Endothelial cell of umbilical vein (primary cell): ENCODE measurements at regions not wholly inside any gene's neighbourhood (a gene's known extent, or its start where the extent isn't known, plus 50 kb on each side); places are given as distances from the start of the nearest gene placed in this dataset.

Experiments
- BruUV-seq: library from RNA; stranded (reverse); fragments of 400-500 nt; replicated peaks from 2 replicates; lab custom pipeline; 2021; lab: Mats Ljungman, UMichigan
- CTCF ChIA-PET: fragments of 300-600, 350-600 bp; sonication (Branson Sonifier 250); formaldehyde crosslinking; loops from one replicate; lab custom pipeline; 2021; ENCODE audit warnings: antibody characterized with exemption, inconsistent platforms; lab: Charles Lee
- POLR2A ChIA-PET: fragments of 300-600, 350-600 bp; sonication (Branson Sonifier 250); formaldehyde crosslinking; loops from one replicate; lab custom pipeline; 2021; ENCODE audit warnings: antibody characterized with exemption, inconsistent platforms; lab: Charles Lee
- DNase-seq: peaks from one replicate; pipeline ENCODE4 v3.0.0-alpha.2; 2011; ENCODE audit warnings: low read depth, low spot score
- FAIRE-seq: peaks from 2 replicates; lab custom pipeline; 2011; peaks lifted over from hg19 to GRCh38; lab: Jason Lieb, UNC
- H2AFZ ChIP-seq: 2 replicates; pipeline ENCODE4 v1.6.0; 2012; ENCODE audit warnings: low read depth, low read length, control low read depth, inconsistent platforms
- H3K27ac ChIP-seq: 2 replicates; pipeline ENCODE4 v1.5.1; 2011; ENCODE audit warnings: low read depth, mild to moderate bottlenecking, control low read depth, low read length, moderate library complexity; ENCODE audit not compliant: insufficient read depth
- H3K27me3 ChIP-seq, 2 experiments: 2 replicates each; pipeline versions ENCODE4 v1.6.0 to v1.6.1; 2011; ENCODE audit warnings: low read length in 2 of 2, mixed read lengths in 1 of 2; ENCODE audit not compliant: control insufficient read depth in 2 of 2, insufficient read depth in 2 of 2
- H3K36me3 ChIP-seq, 2 experiments: 2 replicates in 1 of 2; 3 replicates in 1 of 2; pipeline ENCODE4 v1.5.1; 2011; ENCODE audit warnings: low read length in 2 of 2, mild to moderate bottlenecking in 1 of 2, moderate library complexity in 1 of 2; ENCODE audit not compliant: control insufficient read depth in 2 of 2, insufficient read depth in 2 of 2; ENCODE audit errors: extremely low read depth in 1 of 2
- H3K4me1 ChIP-seq: 3 replicates; pipeline ENCODE4 v1.5.1; 2011; ENCODE audit warnings: mild to moderate bottlenecking, low read length; ENCODE audit not compliant: control insufficient read depth, insufficient read depth; ENCODE audit errors: extremely low read depth
- H3K4me2 ChIP-seq: 2 replicates; pipeline ENCODE4 v1.6.1; 2011; ENCODE audit warnings: low read length, control low read depth, mixed read lengths; ENCODE audit not compliant: insufficient read depth
- H3K4me3 ChIP-seq, 3 experiments: fragments of 200-600 bp in 1 of 3; sonication (generic), shearing (Covaris generic) in 1 of 3; replicated peaks in 1 of 3; 2 replicates each; pipeline ENCODE4 v1.5.1; 2011 to 2016; ENCODE audit warnings: control low read depth in 3 of 3, low read length in 3 of 3, mild to moderate bottlenecking in 2 of 3, inconsistent platforms in 1 of 3, low read depth in 1 of 3, moderate library complexity in 1 of 3; ENCODE audit not compliant: insufficient read depth in 1 of 3
- H3K79me2 ChIP-seq: 2 replicates; pipeline ENCODE4 v1.6.0; 2012; ENCODE audit warnings: low read length, inconsistent platforms; ENCODE audit not compliant: control insufficient read depth, insufficient read depth
- H3K9ac ChIP-seq: replicated peaks from 2 replicates; pipeline ENCODE3; 2011; ENCODE audit warnings: low read length, control low read depth; ENCODE audit not compliant: insufficient read depth; ENCODE audit errors: extremely low read depth
- H3K9me1 ChIP-seq: replicated peaks from 3 replicates; pipeline ENCODE4 v1.6.0; 2011; ENCODE audit warnings: mild to moderate bottlenecking, low read length; ENCODE audit not compliant: control insufficient read depth, insufficient read depth; ENCODE audit errors: extremely low read depth
- H3K9me3 ChIP-seq: replicated peaks from 2 replicates; pipeline ENCODE4 v1.5.1; 2012; ENCODE audit warnings: low read length, inconsistent platforms; ENCODE audit not compliant: control insufficient read depth, insufficient read depth
- H4K20me1 ChIP-seq: replicated peaks from 2 replicates; pipeline ENCODE3; 2011; ENCODE audit warnings: mild to moderate bottlenecking, low read length; ENCODE audit not compliant: control insufficient read depth, insufficient read depth; ENCODE audit errors: extremely low read depth
- CTCF ChIP-seq, 2 donors: IDR thresholded peaks; 1 replicate in 1 of 2; 2 replicates in 1 of 2; pipeline ENCODE4 v1.5.1; 2011; ENCODE audit warnings: low read length in 2 of 2, mild to moderate bottlenecking in 2 of 2, moderate library complexity in 2 of 2, control low read depth in 1 of 2, inconsistent platforms in 1 of 2, low read depth in 1 of 2; ENCODE audit not compliant: insufficient read depth in 1 of 2; ENCODE audit errors: extremely low read depth in 1 of 2
- EZH2 ChIP-seq: IDR thresholded peaks from 2 replicates; pipeline ENCODE4 v1.6.1; 2012; ENCODE audit warnings: borderline replicate concordance, low read depth, mild to moderate bottlenecking, moderate library complexity, low read length, inconsistent platforms; ENCODE audit not compliant: severe bottlenecking
- FOS ChIP-seq: IDR thresholded peaks from 2 replicates; pipeline ENCODE4 v1.6.1; 2011; ENCODE audit warnings: mild to moderate bottlenecking, low read length, moderate library complexity, borderline replicate concordance; ENCODE audit not compliant: insufficient read depth
- GATA2 ChIP-seq: IDR thresholded peaks from 2 replicates; pipeline ENCODE4 v1.7.0; 2011; ENCODE audit warnings: low read depth, mild to moderate bottlenecking, moderate library complexity, mixed read lengths, low read length; ENCODE audit not compliant: insufficient read length, insufficient read depth
- JUN ChIP-seq: IDR thresholded peaks from 2 replicates; pipeline ENCODE4 v1.6.1; 2011; ENCODE audit warnings: borderline replicate concordance, low read depth; ENCODE audit not compliant: insufficient read length, insufficient read depth
- MAX ChIP-seq: IDR thresholded peaks from 2 replicates; pipeline ENCODE4 v1.6.1; 2011; ENCODE audit not compliant: insufficient read depth, insufficient read length
- MYC ChIP-seq: IDR thresholded peaks from one replicate; pipeline ENCODE4 v1.6.1; 2011; ENCODE audit warnings: mild to moderate bottlenecking, low read depth, low read length
- POLR2A ChIP-seq: IDR thresholded peaks from 2 replicates; pipeline ENCODE4 v1.6.1; 2012; ENCODE audit warnings: low read depth, mild to moderate bottlenecking, control low read depth, low read length
- POLR2AphosphoS5 ChIP-seq: IDR thresholded peaks from 2 replicates; pipeline ENCODE4 v1.6.1; 2012; ENCODE audit warnings: low read depth, mild to moderate bottlenecking, control low read depth, low read length, moderate library complexity; ENCODE audit not compliant: insufficient read depth
- dilution Hi-C: fragments of 300-500 bp; cut with MboI; formaldehyde crosslinking; loops from one replicate; pipeline ENCODE4 v1.15.0; 2019; ENCODE audit warnings: low sequenced_read_pairs; ENCODE audit not compliant: extremely low pct_ligation_motif_present
- intact Hi-C: fragments of 100-400 bp; cut with micrococcal nuclease; formaldehyde crosslinking; loops from one replicate; pipeline ENCODE4 v1.10.0; 2022

- H3K27me3 ChIP-seq, result no peaks in the 10 kb centered on the region
- no TSS peak for BruUV-seq
- no peaks in the 10 kb centered on the region for H3K79me2 ChIP-seq
- H3K27ac ChIP-seq, result no peak overlapping the region
- no peak for TF ChIP-seq POLR2AphosphoS5
- no peak for TF ChIP-seq CTCF (IDR thresholded peaks at IDR 0.05; ENCODE audit: extremely low read depth in 1 of 2, insufficient read depth in 1 of 2, low read depth in 1 of 2, low read length in 2 of 2)
- TF ChIP-seq MAX, result no peak
- TF ChIP-seq POLR2A, result no peak
- no peak for TF ChIP-seq MYC
- TF ChIP-seq FOS, result no peak
- TF ChIP-seq GATA2, result no peak
- no peak for TF ChIP-seq JUN
- no peak for TF ChIP-seq EZH2
- no peaks in the 10 kb centered on the region for H3K9me1 ChIP-seq
- ChIA-PET POLR2A (no interaction called here), CTCF (no interaction called here)
- intact Hi-C loops, result no loop called here
- no peak for DNase-seq
- no peak overlapping the region for H3K4me3 ChIP-seq
- dilution Hi-C loops, result no loop called here
- H4K20me1 ChIP-seq, result no peaks in the 10 kb centered on the region
- H3K9ac ChIP-seq, result no peak overlapping the region
- no peaks in the 10 kb centered on the region for H3K36me3 ChIP-seq
- H3K4me1 ChIP-seq, result no peaks in the 10 kb centered on the region
- no peak overlapping the region for H3K4me2 ChIP-seq
- FAIRE-seq, result no peak
- H2AFZ ChIP-seq, result no peak overlapping the region
- H3K9me3 ChIP-seq, result peaks cover 6% of the 10 kb centered on the region
These were observed 344.9 kb downstream of the SMOC2 start for GRCh38 chr6:168785720-168786511.
